ENCODE measurements at regions not wholly inside any gene's neighbourhood (a gene's known extent, or its start where the extent isn't known, plus 50 kb on each side); places are given as distances from the start of the nearest gene placed in this dataset.
A peak's percentile ranks its signal among the peaks of the same experiment; 100 is the strongest.

DNA sequence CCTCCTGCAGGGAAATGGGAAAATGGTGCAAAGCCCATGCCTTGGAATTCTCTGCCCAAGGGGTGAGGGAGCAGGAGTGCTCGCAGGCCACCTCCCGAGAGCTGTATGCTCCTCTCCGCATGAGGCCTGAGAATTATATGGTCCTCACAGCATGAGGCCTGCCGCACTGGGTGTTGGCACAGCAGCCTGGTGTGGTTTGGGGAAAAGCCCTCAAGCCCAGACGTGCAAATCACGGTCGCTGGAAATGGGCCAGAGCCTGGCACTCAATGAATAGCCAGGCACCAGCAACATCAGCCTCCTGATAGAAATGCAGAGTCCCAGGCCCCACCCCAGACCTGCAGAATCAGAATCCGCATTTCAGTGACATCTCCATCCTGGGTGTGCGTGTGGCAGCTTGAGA, 156.4 kb upstream of the FOXF1 start:
- Histone ChIP-seq H3K4me3 (no peak overlapping the region), H3K9me3 (peaks cover 0 to 13% (median 11%) of the 10 kb centered on the region in 4 donors), H3K27me3 (peaks cover 0 to 30% (median 3%) of the 10 kb centered on the region in 3 donors), H3K36me3 (no peaks in the 10 kb centered on the region), H3K4me1 (no peaks in the 10 kb centered on the region), H3K27ac (no peak overlapping the region)
- 73 to 87% (median 80%) methylated on average over 9 of the region's 9 CpGs for WGBS, 5 donors
- TF ChIP-seq POLR2AphosphoS5 (IDR thresholded peaks at IDR 0.05) (no peak), POLR2A (IDR thresholded peaks at IDR 0.05) (no peak), EP300 (IDR thresholded peaks at IDR 0.05) (no peak)
- TF ChIP-seq, protein P1, sequence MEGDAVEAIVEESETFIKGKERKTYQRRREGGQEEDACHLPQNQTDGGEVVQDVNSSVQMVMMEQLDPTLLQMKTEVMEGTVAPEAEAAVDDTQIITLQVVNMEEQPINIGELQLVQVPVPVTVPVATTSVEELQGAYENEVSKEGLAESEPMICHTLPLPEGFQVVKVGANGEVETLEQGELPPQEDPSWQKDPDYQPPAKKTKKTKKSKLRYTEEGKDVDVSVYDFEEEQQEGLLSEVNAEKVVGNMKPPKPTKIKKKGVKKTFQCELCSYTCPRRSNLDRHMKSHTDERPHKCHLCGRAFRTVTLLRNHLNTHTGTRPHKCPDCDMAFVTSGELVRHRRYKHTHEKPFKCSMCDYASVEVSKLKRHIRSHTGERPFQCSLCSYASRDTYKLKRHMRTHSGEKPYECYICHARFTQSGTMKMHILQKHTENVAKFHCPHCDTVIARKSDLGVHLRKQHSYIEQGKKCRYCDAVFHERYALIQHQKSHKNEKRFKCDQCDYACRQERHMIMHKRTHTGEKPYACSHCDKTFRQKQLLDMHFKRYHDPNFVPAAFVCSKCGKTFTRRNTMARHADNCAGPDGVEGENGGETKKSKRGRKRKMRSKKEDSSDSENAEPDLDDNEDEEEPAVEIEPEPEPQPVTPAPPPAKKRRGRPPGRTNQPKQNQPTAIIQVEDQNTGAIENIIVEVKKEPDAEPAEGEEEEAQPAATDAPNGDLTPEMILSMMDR (IDR thresholded peaks at IDR 0.05), result no peak
- intact Hi-C loops (cut with DNase I; ENCODE audit: low total_unique reads), result no loop called here
- no peak for DNase-seq

DNA sequence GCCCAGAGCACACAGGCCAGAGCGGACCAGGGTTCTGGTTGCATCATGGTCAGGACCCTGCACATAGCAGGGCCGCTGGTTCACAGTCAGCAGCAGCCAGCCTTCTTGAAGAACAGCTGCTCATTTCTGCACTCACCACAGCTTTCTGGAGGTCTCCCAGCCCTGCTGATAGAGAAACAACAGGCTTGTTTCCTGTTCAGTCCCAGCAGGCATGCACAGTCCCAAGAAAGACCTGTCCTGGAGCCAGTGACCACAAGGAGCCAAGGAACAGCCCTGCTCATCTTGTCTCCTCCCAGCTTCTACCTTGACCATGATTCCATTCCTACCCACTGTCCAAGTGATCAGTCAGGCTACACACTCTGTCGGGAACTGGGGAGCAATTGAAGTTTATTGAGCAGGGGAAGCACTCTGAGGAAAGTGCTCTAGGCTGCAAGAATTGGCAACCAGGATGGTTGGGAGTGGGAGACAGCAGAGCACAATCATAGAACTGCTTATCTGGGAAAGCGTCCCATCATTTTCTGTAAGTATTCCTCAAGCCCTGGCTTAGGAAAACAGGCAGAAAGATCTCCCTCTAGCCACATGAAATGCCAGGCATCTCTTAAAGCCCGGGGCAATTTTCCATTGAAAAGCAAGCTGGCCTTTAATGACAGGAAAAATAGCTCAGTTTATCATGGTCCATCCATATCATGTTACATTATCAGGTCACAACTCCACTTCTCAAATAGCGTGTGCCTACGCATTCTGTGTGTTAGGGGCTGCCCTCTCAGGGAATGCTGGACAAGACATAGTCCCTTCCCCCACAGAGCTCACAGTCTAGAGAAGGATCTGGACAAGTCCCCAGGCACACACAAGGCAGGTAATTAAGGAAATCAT, 155.4 kb upstream of the FOXF1 start:
- Histone ChIP-seq H3K4me3 (no peak overlapping the region), H3K9me3 (peaks cover 0 to 13% (median 11%) of the 10 kb centered on the region in 4 donors), H3K36me3 (no peaks in the 10 kb centered on the region), H3K4me1 (no peaks in the 10 kb centered on the region), H3K27me3 (peaks cover 0 to 30% (median under 1%) of the 10 kb centered on the region in 3 donors), H3K27ac (no peak overlapping the region)
- TF ChIP-seq, protein P1 (IDR thresholded peaks at IDR 0.05), result no peak
- TF ChIP-seq EP300 (IDR thresholded peaks at IDR 0.05), result no peak
- no peak for TF ChIP-seq POLR2A (IDR thresholded peaks at IDR 0.05)
- TF ChIP-seq POLR2AphosphoS5 (IDR thresholded peaks at IDR 0.05), result no peak
- peak in 1 of 2 donors; percentile 33 for DNase-seq
- intact Hi-C loops (cut with DNase I; ENCODE audit: low total_unique reads), result no loop called here
- WGBS, 5 donors, result 52 to 75% (median 61%) methylated on average over 7 of the region's 7 CpGs

DNA sequence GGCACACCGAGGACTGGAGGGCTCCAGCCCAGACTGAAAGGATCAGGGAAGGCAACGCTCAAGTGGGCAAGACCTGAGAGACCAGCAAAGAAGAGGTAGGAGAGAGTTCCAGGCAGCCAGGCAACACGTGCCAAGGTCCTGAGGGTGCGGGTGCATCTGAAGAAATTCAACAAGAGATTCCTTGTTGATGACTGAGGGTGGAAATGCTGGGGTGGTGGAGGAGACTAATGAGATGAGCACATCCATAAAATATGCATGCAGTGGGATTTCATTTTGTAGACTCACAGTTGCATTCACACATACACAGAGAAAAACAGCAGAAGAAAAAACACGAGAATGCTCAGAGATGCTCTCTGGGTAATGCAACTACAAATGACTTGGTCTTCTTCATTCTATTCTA, 154.8 kb upstream of the FOXF1 start:
- intact Hi-C loops (cut with DNase I; ENCODE audit: low total_unique reads), result no loop called here
- H3K36me3 ChIP-seq, result no peaks in the 10 kb centered on the region
- no peak for DNase-seq
- H3K9me3 ChIP-seq, result peaks cover 0 to 13% (median 11%) of the 10 kb centered on the region in 4 donors
- H3K27ac ChIP-seq, result no peak overlapping the region
- TF ChIP-seq POLR2A (IDR thresholded peaks at IDR 0.05) (no peak), EP300 (IDR thresholded peaks at IDR 0.05) (no peak), POLR2AphosphoS5 (IDR thresholded peaks at IDR 0.05) (no peak)
- TF ChIP-seq, protein P1 (IDR thresholded peaks at IDR 0.05), result no peak
- 77 to 89% (median 82%) methylated on average over 5 of the region's 5 CpGs for WGBS, 5 donors
- H3K4me1 ChIP-seq, result no peaks in the 10 kb centered on the region
- H3K4me3 ChIP-seq, result no peak overlapping the region
- peaks cover 0 to 31% (median 0%) of the 10 kb centered on the region in 3 donors for H3K27me3 ChIP-seq

- Histone ChIP-seq H3K27me3 (peaks cover 0 to 35% (median 0%) of the 10 kb centered on the region in 3 donors), H3K9me3 (peaks cover 0 to 13% (median 11%) of the 10 kb centered on the region in 4 donors), H3K27ac (no peak overlapping the region), H3K36me3 (no peaks in the 10 kb centered on the region), H3K4me1 (no peaks in the 10 kb centered on the region), H3K4me3 (no peak overlapping the region)
- intact Hi-C loops (cut with DNase I; ENCODE audit: low total_unique reads), result no loop called here
- TF ChIP-seq EP300 (IDR thresholded peaks at IDR 0.05), result no peak
- TF ChIP-seq POLR2AphosphoS5 (IDR thresholded peaks at IDR 0.05), result no peak
- DNase-seq, result no peak
- WGBS, 5 donors, result 92 to 98% (median 95%) methylated on average over 3 of the region's 3 CpGs
Observed at GRCh38 chr16:86355951-86356350, 154.4 kb upstream of the FOXF1 start.

DNA sequence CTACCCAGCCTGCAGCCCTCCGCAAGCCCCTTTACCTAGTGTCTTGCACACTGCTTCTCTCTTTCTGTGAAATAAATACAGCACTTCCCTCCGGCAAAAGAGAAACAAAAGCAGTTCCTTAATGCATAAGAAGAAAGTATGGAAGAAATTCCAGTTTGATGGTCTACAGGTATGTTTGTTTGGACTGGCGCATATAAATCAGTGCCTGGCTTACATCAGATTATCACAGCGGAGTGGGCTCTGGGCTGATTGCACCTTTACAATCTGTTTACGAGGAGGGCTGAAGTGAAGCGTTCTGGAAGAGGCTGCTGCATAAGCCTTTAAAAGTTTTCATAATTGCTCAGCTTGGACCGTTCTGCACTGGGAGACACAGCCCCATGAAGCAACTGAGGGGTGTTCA, 153.5 kb upstream of the FOXF1 start:
- Histone ChIP-seq H3K36me3 (no peaks in the 10 kb centered on the region), H3K27me3 (peaks cover 0 to 31% (median 0%) of the 10 kb centered on the region in 3 donors), H3K4me1 (no peaks in the 10 kb centered on the region), H3K27ac (no peak overlapping the region), H3K9me3 (peaks cover 0 to 13% (median 11%) of the 10 kb centered on the region in 4 donors), H3K4me3 (no peak overlapping the region)
- TF ChIP-seq POLR2A (IDR thresholded peaks at IDR 0.05) (no peak), POLR2AphosphoS5 (IDR thresholded peaks at IDR 0.05) (no peak), EP300 (IDR thresholded peaks at IDR 0.05) (no peak)
- TF ChIP-seq, protein P1 (IDR thresholded peaks at IDR 0.05), result no peak
- 74 to 82% (median 81%) methylated on average over 7 of the region's 7 CpGs for WGBS, 5 donors
- intact Hi-C loops (cut with DNase I; ENCODE audit: low total_unique reads), result no loop called here
- DNase-seq, result no peak
